ENCODE measurements at regions not wholly inside any gene's neighbourhood (a gene's known extent, or its start where the extent isn't known, plus 50 kb on each side); places are given as distances from the start of the nearest gene placed in this dataset.
"Not testable (repeated sequence)": the region's sequence is repeated elsewhere in the genome, so short reads cannot be mapped to it uniquely, and the experiment has no call there.

DNA sequence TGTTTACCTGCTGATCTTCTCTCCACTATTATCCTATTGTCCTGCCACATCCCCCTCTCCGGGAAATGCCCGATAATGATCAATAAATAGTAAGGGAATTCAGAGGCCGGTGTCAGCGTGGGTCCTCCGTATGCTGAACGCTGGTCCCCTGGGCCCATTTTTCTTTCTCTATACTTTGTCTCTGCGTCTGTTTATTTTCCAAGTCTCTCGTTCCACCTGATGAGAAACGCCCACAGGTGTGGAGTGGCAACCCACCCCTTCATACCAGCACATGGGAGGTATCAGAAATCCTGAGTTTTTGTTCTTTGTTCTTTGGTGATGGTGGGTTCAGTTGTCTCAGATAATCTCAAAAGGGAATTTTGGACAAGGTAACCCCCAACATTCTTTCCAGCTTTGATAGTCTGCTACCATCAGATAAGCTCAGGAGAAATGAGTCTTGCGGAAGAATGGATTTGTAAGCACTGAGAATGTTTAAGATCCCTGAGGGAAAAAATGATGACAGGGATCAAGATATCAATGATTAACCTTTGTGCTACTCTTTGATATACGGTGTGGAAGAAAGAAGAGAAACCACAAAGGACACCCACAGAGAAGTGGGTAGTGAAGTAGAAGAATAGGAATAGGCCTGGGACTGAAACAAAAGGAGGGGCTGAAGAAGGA is 117.9 kb downstream of the CEP44 start:
- TF ChIP-seq, protein P1, sequence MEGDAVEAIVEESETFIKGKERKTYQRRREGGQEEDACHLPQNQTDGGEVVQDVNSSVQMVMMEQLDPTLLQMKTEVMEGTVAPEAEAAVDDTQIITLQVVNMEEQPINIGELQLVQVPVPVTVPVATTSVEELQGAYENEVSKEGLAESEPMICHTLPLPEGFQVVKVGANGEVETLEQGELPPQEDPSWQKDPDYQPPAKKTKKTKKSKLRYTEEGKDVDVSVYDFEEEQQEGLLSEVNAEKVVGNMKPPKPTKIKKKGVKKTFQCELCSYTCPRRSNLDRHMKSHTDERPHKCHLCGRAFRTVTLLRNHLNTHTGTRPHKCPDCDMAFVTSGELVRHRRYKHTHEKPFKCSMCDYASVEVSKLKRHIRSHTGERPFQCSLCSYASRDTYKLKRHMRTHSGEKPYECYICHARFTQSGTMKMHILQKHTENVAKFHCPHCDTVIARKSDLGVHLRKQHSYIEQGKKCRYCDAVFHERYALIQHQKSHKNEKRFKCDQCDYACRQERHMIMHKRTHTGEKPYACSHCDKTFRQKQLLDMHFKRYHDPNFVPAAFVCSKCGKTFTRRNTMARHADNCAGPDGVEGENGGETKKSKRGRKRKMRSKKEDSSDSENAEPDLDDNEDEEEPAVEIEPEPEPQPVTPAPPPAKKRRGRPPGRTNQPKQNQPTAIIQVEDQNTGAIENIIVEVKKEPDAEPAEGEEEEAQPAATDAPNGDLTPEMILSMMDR (IDR thresholded peaks at IDR 0.05), result no peak
- no peak for DNase-seq (ENCODE audit: extremely low spot score, unreplicated experiment)
- no peak overlapping the region for H3K27ac Mint-ChIP-seq (ENCODE audit: unreplicated experiment)
- H3K36me3 Mint-ChIP-seq (ENCODE audit: unreplicated experiment), result no peaks in the 10 kb centered on the region
- H3K27me3 Mint-ChIP-seq (ENCODE audit: unreplicated experiment), result peaks cover 38% of the 10 kb centered on the region
- no peak overlapping the region for H3K4me3 Mint-ChIP-seq (ENCODE audit: unreplicated experiment)
- peaks cover 4% of the 10 kb centered on the region for H3K4me1 Mint-ChIP-seq (ENCODE audit: unreplicated experiment)
- H3K9me3 Mint-ChIP-seq (ENCODE audit: unreplicated experiment), result no peaks in the 10 kb centered on the region

DNA sequence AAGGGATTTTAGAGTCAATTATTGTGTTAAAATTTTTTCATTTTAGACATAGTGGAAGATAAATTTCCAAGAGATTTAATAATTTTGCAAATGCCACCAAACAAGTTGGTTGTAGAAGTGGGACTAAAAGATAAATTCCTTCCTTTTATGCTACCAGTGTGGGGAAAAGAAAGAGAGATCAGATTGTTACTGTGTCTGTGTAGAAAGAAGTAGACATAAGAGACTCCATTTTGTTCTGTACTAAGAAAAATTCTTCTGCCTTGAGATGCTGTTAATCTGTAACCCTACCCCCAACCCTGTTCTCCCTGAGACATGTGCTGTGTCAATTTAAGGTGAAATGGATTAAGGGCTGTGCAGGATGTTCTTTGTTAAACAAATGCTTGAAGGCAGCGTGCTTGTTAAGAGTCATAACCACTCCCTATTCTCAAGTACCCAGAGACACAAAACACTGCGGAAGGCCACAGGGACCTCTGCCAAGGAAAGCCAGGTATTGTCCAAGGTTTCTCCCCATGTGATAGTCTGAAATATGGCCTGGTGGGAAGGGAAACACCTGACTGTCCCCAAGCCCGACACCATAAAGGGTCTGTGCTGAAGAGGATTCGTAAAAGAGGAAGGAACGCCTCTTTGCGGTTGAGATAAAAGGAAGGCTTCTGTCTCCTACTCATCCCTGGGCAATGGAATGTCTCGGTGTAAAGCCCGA is 117.0 kb downstream of the CEP44 start:
- peaks cover 39% of the 10 kb centered on the region for H3K27me3 Mint-ChIP-seq (ENCODE audit: unreplicated experiment)
- H3K27ac Mint-ChIP-seq (ENCODE audit: unreplicated experiment); H3K9me3 Mint-ChIP-seq (ENCODE audit: unreplicated experiment); H3K4me3 Mint-ChIP-seq (ENCODE audit: unreplicated experiment); DNase-seq (ENCODE audit: extremely low spot score, unreplicated experiment); H3K36me3 Mint-ChIP-seq (ENCODE audit: unreplicated experiment); H3K4me1 Mint-ChIP-seq (ENCODE audit: unreplicated experiment): not testable (repeated sequence)

DNA sequence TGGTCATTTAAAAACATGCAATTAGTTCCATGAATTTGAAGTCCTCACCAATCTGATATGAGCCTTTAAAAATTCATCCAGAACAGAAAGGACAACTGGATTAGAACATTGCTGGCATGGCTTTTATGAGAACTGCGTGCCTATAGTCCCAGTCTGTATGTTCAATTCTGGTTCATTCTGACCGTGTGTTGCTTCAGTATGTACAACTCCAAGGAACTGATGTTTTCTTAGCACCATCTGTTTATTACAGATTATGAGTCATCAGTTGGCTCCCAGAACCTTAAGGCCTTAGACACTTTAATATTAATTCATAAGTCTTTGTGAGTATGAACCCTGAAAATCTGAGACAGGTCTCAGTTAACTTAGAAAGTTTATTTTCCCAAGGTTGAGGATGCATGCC is 115.0 kb downstream of the CEP44 start:
- TF ChIP-seq, protein P1 (IDR thresholded peaks at IDR 0.05), result no peak
- no peak for DNase-seq (ENCODE audit: extremely low spot score, unreplicated experiment)
- Mint-ChIP-seq H3K4me3 (ENCODE audit: unreplicated experiment) (no peak overlapping the region), H3K27me3 (ENCODE audit: unreplicated experiment) (peaks cover 44% of the 10 kb centered on the region), H3K9me3 (ENCODE audit: unreplicated experiment) (no peaks in the 10 kb centered on the region), H3K4me1 (ENCODE audit: unreplicated experiment) (peaks cover 4% of the 10 kb centered on the region), H3K36me3 (ENCODE audit: unreplicated experiment) (no peaks in the 10 kb centered on the region), H3K27ac (ENCODE audit: unreplicated experiment) (no peak overlapping the region)

DNA sequence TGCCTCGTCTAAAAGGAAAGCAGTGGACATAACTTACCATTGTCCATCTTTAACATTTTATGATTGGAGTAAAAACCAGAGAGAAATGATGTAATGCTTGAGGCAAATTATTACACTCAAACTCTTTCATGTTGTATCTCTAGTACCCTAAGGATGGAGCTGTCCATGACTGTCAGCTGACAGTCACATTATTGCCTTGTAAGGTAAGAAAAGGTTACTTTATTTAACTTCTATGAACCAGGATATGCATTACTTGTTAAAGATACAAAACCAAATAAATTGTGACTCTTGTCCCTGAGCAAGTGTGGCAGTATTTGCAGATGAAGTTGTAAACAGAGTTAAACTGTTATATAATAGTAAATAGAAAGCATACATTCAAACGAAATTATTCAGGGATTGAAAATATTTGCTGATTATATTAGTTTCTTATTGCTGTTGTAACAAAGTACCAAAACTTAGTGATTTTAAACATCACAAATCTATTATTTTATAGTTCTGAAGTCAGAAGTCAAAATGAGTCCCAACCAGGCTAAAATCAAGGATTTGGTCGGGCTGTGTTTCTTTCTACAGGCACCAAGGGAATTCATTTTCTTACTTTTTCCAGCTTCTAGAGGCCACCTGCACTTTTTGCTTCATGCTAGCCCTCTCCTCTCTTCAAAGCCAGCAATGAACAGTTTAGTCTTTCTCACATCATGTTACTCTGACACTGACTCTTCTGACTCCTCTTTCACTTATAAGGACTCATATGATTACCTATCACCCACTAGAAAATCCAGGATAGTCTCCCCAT is 113.8 kb downstream of the CEP44 start:
- Mint-ChIP-seq H3K27ac (ENCODE audit: unreplicated experiment) (no peak overlapping the region), H3K4me3 (ENCODE audit: unreplicated experiment) (no peak overlapping the region), H3K4me1 (ENCODE audit: unreplicated experiment) (peaks cover 4% of the 10 kb centered on the region), H3K36me3 (ENCODE audit: unreplicated experiment) (no peaks in the 10 kb centered on the region), H3K9me3 (ENCODE audit: unreplicated experiment) (no peaks in the 10 kb centered on the region), H3K27me3 (ENCODE audit: unreplicated experiment) (peaks cover 42% of the 10 kb centered on the region)
- TF ChIP-seq, protein P1 (IDR thresholded peaks at IDR 0.05), result no peak
- DNase-seq (ENCODE audit: extremely low spot score, unreplicated experiment), result no peak

DNA sequence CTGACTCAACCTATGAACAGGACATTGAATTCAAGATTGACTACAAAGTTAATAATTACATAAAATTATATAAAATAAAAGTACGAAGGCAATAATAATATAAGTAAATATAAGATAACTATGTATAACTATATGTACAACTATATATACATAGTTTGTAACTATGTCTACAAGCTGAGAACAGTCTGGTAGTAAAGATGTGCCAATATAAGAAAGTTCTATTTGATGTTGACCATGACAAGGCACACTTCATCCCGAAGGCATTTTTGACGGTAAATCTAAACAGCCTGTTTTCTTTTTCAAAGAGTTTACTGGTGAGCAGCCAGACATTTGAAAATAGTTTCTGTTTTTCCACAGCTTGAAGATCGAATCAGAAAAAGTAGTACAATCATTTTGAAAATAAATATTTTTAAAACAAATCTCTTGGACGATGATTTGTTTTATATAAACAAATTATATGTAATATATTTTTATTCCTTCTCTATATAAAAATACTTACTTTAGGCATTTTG is 112.9 kb downstream of the CEP44 start:
- H3K36me3 Mint-ChIP-seq (ENCODE audit: unreplicated experiment), result no peaks in the 10 kb centered on the region
- no peak overlapping the region for H3K4me3 Mint-ChIP-seq (ENCODE audit: unreplicated experiment)
- no peak overlapping the region for H3K27ac Mint-ChIP-seq (ENCODE audit: unreplicated experiment)
- H3K4me1 Mint-ChIP-seq (ENCODE audit: unreplicated experiment), result peaks cover 4% of the 10 kb centered on the region
- no peak for DNase-seq (ENCODE audit: extremely low spot score, unreplicated experiment)
- no peaks in the 10 kb centered on the region for H3K9me3 Mint-ChIP-seq (ENCODE audit: unreplicated experiment)
- H3K27me3 Mint-ChIP-seq (ENCODE audit: unreplicated experiment), result peaks cover 37% of the 10 kb centered on the region
- TF ChIP-seq, protein P1 (IDR thresholded peaks at IDR 0.05), result no peak
